AG04450 (cell line): ENCODE measurements at regions not wholly inside any gene's neighbourhood (a gene's known extent, or its start where the extent isn't known, plus 50 kb on each side); places are given as distances from the start of the nearest gene placed in this dataset.
"Not testable (repeated sequence)": the region's sequence is repeated elsewhere in the genome, so short reads cannot be mapped to it uniquely, and the experiment has no call there.

Experiments used
- CTCF ChIA-PET: fragments of 300-600, 350-600 bp; formaldehyde crosslinking; extraction: SDS; loops from one replicate; lab custom pipeline; 2022; ENCODE audit warnings: antibody characterized with exemption, inconsistent platforms; lab: Charles Lee
- POLR2A ChIA-PET: fragments of 350-600 bp; formaldehyde crosslinking; extraction: SDS; loops from one replicate; lab custom pipeline; 2021; ENCODE audit warnings: antibody characterized with exemption, inconsistent platforms; lab: Yijun Ruan, JAX
- DNase-seq: peaks from one replicate; pipeline ENCODE4 v3.0.0-alpha.2; 2011; ENCODE audit warnings: low read depth, low spot score
- H3K27ac ChIP-seq: one replicate; pipeline ENCODE4 v1.5.1; 2012; ENCODE audit warnings: low read depth, low read length, control low read depth
- H3K27me3 ChIP-seq: one replicate; pipeline ENCODE4 v1.6.0; 2012; ENCODE audit warnings: low read length; ENCODE audit not compliant: control insufficient read depth, insufficient read depth
- H3K4me3 ChIP-seq: 2 replicates; pipeline ENCODE4 v1.5.1; 2011; ENCODE audit warnings: mild to moderate bottlenecking, low read depth, low read length, control low read depth
- H3K9me3 ChIP-seq: 2 replicates; pipeline ENCODE4 v1.5.1; 2012; ENCODE audit warnings: low read length; ENCODE audit not compliant: control insufficient read depth, insufficient read depth
- TF ChIP-seq, protein P1 (sequence below): IDR thresholded peaks from 2 replicates; pipeline ENCODE4 v1.5.1; 2011; ENCODE audit warnings: low read depth, low read length, control low read depth, inconsistent platforms

DNA sequence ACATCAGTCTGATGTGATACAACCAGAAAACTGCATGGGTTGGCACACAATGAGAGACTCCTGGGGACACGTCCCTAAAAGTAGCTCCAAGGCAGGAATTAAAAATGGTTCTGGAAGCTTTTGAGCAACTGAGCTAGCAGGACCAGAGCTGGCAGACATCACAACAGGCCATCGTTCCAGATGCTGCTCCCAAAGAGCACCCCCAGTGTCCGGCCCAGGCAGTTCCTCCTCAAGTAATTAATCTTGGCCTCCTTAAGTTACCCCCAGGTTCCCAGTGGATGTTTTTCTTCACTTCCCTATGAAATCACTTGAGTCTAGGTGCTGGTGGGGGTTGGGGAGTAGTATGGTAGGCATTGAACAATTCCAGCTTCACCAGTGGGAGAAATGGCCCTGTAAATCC, 711.6 kb downstream of the MECOM start:
- CTCF ChIA-PET, result interaction anchor here (0.6 to 2.0 kb wide), 32 partner anchors 10 to 822 kb away, joined by 3 to 22 read pairs (median 4); no protein-coding TSS in a partner anchor
- DNase-seq, result no peak

DNA sequence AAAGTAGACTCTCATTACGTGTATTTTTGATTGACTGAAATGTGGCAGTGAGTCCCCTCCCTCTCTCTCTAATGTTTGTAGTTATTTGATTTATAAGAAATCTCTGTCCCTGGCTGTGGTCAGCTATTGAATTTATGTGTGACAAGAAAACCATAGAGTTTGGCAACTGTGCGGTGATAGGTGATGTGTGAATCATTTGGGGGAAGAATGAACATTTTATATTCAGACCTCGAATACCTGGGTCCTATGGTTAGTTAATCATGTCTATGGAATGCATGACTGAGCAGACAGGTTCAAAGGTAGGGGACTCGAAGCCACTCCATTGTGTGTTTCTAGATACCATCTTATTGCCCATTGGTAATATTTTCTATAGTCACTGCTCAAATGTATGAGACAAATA, 712.1 kb downstream of the MECOM start:
- H3K27me3 ChIP-seq, result no peaks in the 10 kb centered on the region
- H3K27ac ChIP-seq, result no peak overlapping the region
- no peak for DNase-seq
- no peak overlapping the region for H3K4me3 ChIP-seq
- H3K9me3 ChIP-seq, result no peaks in the 10 kb centered on the region
- ChIA-PET POLR2A (no interaction called here), CTCF (interaction anchor here (0.7 to 2.0 kb wide), 11 partner anchors 15 to 822 kb away, joined by 3 to 22 read pairs (median 4); no protein-coding TSS in a partner anchor)
- TF ChIP-seq, protein P1, sequence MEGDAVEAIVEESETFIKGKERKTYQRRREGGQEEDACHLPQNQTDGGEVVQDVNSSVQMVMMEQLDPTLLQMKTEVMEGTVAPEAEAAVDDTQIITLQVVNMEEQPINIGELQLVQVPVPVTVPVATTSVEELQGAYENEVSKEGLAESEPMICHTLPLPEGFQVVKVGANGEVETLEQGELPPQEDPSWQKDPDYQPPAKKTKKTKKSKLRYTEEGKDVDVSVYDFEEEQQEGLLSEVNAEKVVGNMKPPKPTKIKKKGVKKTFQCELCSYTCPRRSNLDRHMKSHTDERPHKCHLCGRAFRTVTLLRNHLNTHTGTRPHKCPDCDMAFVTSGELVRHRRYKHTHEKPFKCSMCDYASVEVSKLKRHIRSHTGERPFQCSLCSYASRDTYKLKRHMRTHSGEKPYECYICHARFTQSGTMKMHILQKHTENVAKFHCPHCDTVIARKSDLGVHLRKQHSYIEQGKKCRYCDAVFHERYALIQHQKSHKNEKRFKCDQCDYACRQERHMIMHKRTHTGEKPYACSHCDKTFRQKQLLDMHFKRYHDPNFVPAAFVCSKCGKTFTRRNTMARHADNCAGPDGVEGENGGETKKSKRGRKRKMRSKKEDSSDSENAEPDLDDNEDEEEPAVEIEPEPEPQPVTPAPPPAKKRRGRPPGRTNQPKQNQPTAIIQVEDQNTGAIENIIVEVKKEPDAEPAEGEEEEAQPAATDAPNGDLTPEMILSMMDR, result no peak

More for the DNA sequence above, 711.6 kb downstream of the MECOM start:
- H3K27ac ChIP-seq, result no peak overlapping the region
- no peak overlapping the region for H3K4me3 ChIP-seq
- POLR2A ChIA-PET, result no interaction called here
- TF ChIP-seq, protein P1, result no peak
- no peaks in the 10 kb centered on the region for H3K27me3 ChIP-seq
- H3K9me3 ChIP-seq, result no peaks in the 10 kb centered on the region

DNA sequence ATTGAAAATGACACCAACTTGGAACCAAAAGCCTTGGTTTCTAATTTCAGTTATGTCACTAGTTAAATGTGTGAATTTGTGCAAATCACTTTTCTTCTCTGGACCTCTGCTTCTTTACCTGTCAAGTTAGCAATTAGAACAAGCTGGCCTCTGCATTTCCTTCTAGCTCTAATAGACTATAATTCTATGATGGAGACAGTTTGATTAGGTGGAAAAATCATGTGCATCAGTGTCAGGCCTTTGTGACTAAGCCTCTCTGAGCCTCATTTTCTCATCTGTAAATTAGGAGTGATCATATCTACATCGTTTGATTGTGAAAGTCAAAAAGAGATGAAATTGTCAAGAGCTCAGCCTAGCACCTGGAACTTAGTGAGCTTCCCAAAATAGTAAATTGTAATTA, 712.9 kb downstream of the MECOM start:
- Histone ChIP-seq H3K27ac (no peak overlapping the region), H3K4me3 (no peak overlapping the region), H3K27me3 (no peaks in the 10 kb centered on the region), H3K9me3 (no peaks in the 10 kb centered on the region)
- TF ChIP-seq, protein P1, result no peak
- no peak for DNase-seq
- ChIA-PET POLR2A (no interaction called here), CTCF (interaction anchor here (0.7 to 1.5 kb wide), 3 partner anchors 339 to 718 kb away, joined by 3 to 4 read pairs (median 3); no protein-coding TSS in a partner anchor)

DNA sequence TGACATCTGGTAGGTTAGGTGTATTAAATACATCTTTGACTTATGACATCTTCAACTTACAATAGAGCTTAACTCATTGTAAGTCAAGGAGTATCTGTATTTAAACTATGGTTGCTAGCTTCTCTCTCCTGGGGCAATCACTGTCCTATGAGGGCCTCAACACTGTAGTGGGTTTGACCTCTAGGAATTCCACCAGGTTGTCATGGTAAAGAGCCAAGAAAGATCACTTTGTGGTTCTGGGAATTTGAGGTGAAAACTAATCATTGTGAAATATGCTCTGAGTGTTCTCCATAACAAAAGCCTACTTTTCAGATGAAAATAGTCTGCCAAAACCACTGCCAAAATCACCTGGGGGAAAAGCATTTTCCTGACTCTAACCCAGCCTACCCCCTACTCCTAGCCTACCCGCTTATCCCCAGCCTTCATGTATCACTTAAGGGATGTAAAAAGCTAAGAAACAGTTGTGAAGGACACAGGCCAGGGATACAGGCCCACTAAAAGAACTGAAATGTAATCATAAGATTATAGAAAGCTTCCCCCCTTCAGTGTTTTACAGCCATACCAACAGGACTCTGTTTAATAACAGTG, 723.8 kb downstream of the MECOM start:
- no peaks in the 10 kb centered on the region for H3K27me3 ChIP-seq
- CTCF ChIA-PET, result no interaction called here
- POLR2A ChIA-PET, result no interaction called here

DNA sequence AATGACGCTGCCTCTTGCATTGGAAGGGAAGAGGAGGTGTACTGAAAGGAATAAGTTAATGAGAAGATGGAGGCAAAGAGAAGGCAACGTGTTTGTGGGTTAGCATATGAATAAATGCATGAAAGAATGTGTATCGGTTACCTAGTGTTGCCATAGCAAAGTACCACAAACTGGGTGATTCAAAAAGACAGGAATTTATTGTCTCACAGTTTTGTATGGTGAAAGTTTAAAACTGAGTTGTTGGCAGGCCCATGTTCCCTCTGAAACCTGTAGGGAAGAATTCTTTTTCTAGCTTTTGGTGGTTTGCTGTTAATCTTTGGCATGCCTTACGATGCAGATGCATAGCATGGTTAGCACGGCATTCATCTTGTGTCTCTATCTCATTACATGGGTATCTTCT, 729.9 kb downstream of the MECOM start:
- CTCF ChIA-PET, result no interaction called here
- no peak for DNase-seq
- TF ChIP-seq, protein P1, result no peak
- H3K9me3 ChIP-seq, result no peaks in the 10 kb centered on the region
- H3K4me3 ChIP-seq, result no peak overlapping the region
- POLR2A ChIA-PET, result no interaction called here
- H3K27ac ChIP-seq, result no peak overlapping the region
- no peaks in the 10 kb centered on the region for H3K27me3 ChIP-seq

More for the DNA sequence above, 723.8 kb downstream of the MECOM start:
- DNase-seq, result no peak
- Histone ChIP-seq H3K4me3 (no peak overlapping the region), H3K9me3 (no peaks in the 10 kb centered on the region), H3K27ac (no peak overlapping the region)
- TF ChIP-seq, protein P1, result no peak

DNA sequence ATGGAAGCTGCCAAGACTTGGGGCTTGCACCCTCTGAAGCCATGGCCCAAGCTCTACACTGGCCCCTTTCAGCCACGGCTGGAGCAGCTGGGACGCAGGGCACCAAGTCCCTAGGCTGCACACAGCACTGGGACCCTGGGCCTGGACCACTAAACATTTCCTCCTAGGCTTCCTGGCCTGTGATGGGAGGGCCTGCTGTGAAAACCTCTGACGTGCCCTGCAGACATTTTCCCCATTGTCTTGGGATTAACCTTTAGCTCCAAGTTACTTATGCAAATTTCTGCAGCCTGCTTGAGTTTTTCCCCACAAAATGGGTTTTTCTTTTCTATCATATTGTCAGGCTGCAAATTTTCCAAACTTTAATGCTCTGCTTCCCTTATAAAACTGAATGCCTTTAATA, 733.5 kb downstream of the MECOM start:
- H3K27me3 ChIP-seq, CTCF ChIA-PET, H3K9me3 ChIP-seq, H3K27ac ChIP-seq, POLR2A ChIA-PET, H3K4me3 ChIP-seq, DNase-seq: not testable (repeated sequence)
